ENCODE measurements at regions not wholly inside any gene's neighbourhood (a gene's known extent, or its start where the extent isn't known, plus 50 kb on each side); places are given as distances from the start of the nearest gene placed in this dataset.

DNA sequence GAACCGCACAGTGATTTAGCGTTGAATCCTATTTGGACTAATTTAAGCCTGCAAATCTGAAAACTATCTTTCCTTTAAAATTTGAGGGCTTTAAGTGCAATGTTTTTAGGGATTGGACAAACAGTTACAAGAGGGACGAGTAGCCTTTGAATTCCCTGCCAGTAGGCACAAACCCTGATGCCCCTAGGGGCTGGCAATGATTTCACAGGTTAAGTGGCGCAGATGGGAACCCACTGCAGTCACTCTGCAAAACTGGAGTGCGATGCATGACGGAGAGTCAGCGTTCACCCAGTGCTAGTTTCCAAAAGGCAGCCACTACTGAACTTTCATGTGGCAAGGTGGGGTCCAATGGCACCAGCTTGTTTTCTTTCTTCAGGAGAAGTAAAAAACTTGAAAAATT is 99.4 kb upstream of the FRMD6 start:
- no peak for TF ChIP-seq LEF1 (IDR thresholded peaks at IDR 0.05; ENCODE audit: borderline replicate concordance)
- TF ChIP-seq ZNF384 (IDR thresholded peaks at IDR 0.05), result no peak
- no peak for TF ChIP-seq CTBP1 (IDR thresholded peaks at IDR 0.05; ENCODE audit: borderline replicate concordance)
- TF ChIP-seq TARDBP (IDR thresholded peaks at IDR 0.05), result no peak
- TF ChIP-seq, protein P1, sequence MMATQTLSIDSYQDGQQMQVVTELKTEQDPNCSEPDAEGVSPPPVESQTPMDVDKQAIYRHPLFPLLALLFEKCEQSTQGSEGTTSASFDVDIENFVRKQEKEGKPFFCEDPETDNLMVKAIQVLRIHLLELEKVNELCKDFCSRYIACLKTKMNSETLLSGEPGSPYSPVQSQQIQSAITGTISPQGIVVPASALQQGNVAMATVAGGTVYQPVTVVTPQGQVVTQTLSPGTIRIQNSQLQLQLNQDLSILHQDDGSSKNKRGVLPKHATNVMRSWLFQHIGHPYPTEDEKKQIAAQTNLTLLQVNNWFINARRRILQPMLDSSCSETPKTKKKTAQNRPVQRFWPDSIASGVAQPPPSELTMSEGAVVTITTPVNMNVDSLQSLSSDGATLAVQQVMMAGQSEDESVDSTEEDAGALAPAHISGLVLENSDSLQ (IDR thresholded peaks at IDR 0.05), result no peak
- no peak for TF ChIP-seq FOXK2 (IDR thresholded peaks at IDR 0.05)
- no peak for TF ChIP-seq ARNT (IDR thresholded peaks at IDR 0.05)
- TF ChIP-seq BHLHE40 (IDR thresholded peaks at IDR 0.05; ENCODE audit: borderline replicate concordance), result no peak
- TF ChIP-seq ELF4 (IDR thresholded peaks at IDR 0.05), result no peak
- no peak for TF ChIP-seq FOXA1 (IDR thresholded peaks at IDR 0.05)
- TF ChIP-seq HDGF (IDR thresholded peaks at IDR 0.05; ENCODE audit: borderline replicate concordance), result no peak
- TF ChIP-seq SP1 (IDR thresholded peaks at IDR 0.05), result no peak
- TF ChIP-seq NFRKB (IDR thresholded peaks at IDR 0.05), result no peak
- no peak for TF ChIP-seq FOXM1 (IDR thresholded peaks at IDR 0.05; ENCODE audit: borderline replicate concordance)
- TF ChIP-seq L3MBTL2 (conservative IDR thresholded peaks at IDR 0.05), result no peak
- no peak for TF ChIP-seq SUZ12 (IDR thresholded peaks at IDR 0.05)
- POLR2A ChIA-PET, result interaction anchor here (0.6 kb wide), 1 partner anchor 152 kb away, joined by 3 read pairs; no protein-coding TSS in a partner anchor
- CTCF ChIA-PET, result interaction anchor here (1.1 kb wide), 1 partner anchor 187 kb away, joined by 3 read pairs; no protein-coding TSS in a partner anchor
- no peak for DNase-seq (ENCODE audit: extremely low spot score)

DNA sequence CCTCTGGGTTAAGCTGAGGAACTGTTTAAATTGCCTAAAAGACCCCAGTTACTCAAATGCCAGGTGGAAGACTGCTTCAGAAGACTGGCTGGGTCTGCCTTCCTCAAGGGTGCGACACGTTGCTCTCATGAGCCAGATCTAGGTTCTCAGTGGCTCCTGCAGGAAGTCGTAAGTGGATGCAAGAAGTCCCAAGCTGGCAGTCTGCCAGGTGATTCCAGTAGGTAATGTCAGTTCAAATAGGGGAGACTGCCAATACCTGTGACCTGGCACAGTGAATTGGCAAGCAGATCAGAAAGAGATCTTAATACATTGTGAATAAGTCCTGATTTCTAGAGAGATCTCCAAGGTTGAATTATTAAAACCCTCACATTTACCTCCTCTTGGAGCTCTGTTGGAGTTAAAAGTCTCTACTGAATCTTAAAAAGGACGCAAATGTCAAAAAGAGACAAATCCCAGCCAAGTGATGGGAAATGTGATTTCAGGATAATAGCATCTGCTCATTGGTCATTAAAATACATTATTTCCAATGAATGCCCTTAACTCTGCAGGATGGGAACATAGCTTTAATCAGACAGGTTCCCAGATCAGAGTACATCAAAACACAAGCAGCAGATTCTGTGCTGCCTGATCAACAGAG is 98.8 kb upstream of the FRMD6 start:
- DNase-seq (ENCODE audit: extremely low spot score), result no peak
- no peak for TF ChIP-seq ARNT (IDR thresholded peaks at IDR 0.05)
- no peak for TF ChIP-seq L3MBTL2 (conservative IDR thresholded peaks at IDR 0.05)
- TF ChIP-seq FOXA1 (IDR thresholded peaks at IDR 0.05), result no peak
- no peak for TF ChIP-seq HDGF (IDR thresholded peaks at IDR 0.05; ENCODE audit: borderline replicate concordance)
- TF ChIP-seq LEF1 (IDR thresholded peaks at IDR 0.05; ENCODE audit: borderline replicate concordance), result no peak
- no peak for TF ChIP-seq FOXK2 (IDR thresholded peaks at IDR 0.05)
- no peak for TF ChIP-seq TARDBP (IDR thresholded peaks at IDR 0.05)
- TF ChIP-seq ZNF384 (IDR thresholded peaks at IDR 0.05), result no peak
- TF ChIP-seq SP1 (IDR thresholded peaks at IDR 0.05), result no peak
- TF ChIP-seq FOXM1 (IDR thresholded peaks at IDR 0.05; ENCODE audit: borderline replicate concordance), result no peak
- TF ChIP-seq SUZ12 (IDR thresholded peaks at IDR 0.05), result no peak
- TF ChIP-seq CTBP1 (IDR thresholded peaks at IDR 0.05; ENCODE audit: borderline replicate concordance), result no peak
- TF ChIP-seq NFRKB (IDR thresholded peaks at IDR 0.05), result no peak
- ChIA-PET CTCF (interaction anchor here (1.1 kb wide), 1 partner anchor 186 kb away, joined by 3 read pairs; no protein-coding TSS in a partner anchor), POLR2A (no interaction called here)

DNA sequence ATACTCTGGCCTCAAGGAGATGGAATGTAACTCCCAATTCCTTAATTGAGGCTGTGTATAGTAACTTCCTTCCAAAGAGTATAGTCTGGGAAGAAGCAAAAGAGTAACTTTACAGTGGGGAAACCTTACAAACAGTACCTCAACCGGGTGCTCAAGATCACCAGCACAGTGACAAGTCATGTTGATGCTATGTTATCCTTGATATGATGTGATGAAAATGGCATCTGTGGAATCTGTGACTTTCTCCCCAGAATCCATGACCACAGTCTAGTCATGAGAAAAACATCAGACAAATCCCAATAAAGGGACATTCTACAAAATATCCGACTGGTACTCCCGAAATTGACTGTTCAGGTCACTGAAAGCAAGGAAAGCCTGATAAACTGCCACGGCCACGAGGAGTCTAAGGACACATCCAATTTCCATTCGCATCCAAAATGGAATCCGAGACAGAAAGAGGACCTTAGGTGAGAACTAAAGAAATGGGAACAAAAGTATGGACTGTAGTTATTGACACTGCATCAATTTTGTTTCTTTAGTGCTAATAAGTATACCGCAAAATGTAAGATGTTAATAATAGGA is 97.3 kb upstream of the FRMD6 start:
- DNase-seq (ENCODE audit: extremely low spot score), result no peak
- ChIA-PET CTCF (no interaction called here), POLR2A (no interaction called here)
- TF ChIP-seq SUZ12 (IDR thresholded peaks at IDR 0.05), result no peak
- no peak for TF ChIP-seq BHLHE40 (IDR thresholded peaks at IDR 0.05; ENCODE audit: borderline replicate concordance)

DNA sequence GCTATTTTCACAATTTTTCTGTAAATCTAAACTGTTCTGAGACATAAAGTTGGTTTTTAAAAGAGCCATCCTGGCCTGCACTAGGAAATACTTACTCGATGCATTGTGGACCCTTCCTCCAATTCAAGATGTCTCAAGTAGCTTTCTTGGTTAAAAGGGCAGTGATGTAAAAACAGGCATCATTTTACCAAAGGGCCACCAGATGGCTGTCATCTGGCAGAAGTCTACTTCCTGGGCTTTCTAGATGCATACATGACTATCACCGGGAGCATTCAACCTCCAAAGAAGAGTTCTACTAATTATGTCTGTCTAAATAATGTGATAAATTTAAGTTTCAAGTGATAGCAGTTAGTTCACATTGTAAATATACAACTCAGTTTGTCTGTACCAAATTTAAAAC is 96.8 kb upstream of the FRMD6 start:
- DNase-seq (ENCODE audit: extremely low spot score), result no peak
- POLR2A ChIA-PET, result no interaction called here
- TF ChIP-seq LEF1 (IDR thresholded peaks at IDR 0.05; ENCODE audit: borderline replicate concordance) (no peak), ZNF384 (IDR thresholded peaks at IDR 0.05) (no peak), HDGF (IDR thresholded peaks at IDR 0.05; ENCODE audit: borderline replicate concordance) (no peak), SP1 (IDR thresholded peaks at IDR 0.05) (no peak), L3MBTL2 (conservative IDR thresholded peaks at IDR 0.05) (no peak)
- CTCF ChIA-PET, result interaction anchor here (0.7 kb wide), 2 partner anchors 46 to 221 kb away, joined by 4 read pairs; no protein-coding TSS in a partner anchor

DNA sequence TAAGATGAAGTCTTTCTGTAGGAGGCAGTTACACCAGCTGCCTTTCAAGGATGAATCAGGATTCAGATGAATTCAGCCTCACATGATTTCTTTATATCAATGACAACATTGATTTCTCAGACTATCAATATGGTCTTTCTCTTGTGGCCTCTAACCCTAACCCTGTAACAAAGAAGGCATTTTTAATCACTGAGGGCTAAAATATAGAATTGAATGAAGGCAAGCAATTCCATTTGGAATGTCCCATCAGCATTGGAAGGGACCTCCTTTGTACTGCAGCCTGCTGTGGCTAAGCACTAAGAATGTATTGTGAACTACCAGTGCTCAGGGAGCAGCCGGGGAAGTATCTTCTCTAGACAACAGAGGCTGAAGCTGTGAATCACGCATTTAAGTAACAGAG is 90.6 kb upstream of the FRMD6 start:
- ChIA-PET CTCF (no interaction called here), POLR2A (no interaction called here)
- DNase-seq (ENCODE audit: extremely low spot score), result no peak
- TF ChIP-seq, protein P1 (IDR thresholded peaks at IDR 0.05), result no peak
- TF ChIP-seq LEF1 (IDR thresholded peaks at IDR 0.05; ENCODE audit: borderline replicate concordance) (no peak), SP1 (IDR thresholded peaks at IDR 0.05) (no peak), ZNF384 (IDR thresholded peaks at IDR 0.05) (no peak), CTBP1 (IDR thresholded peaks at IDR 0.05; ENCODE audit: borderline replicate concordance) (no peak), FOXM1 (IDR thresholded peaks at IDR 0.05; ENCODE audit: borderline replicate concordance) (no peak), ELF4 (IDR thresholded peaks at IDR 0.05) (no peak), FOXK2 (IDR thresholded peaks at IDR 0.05) (no peak), NFRKB (IDR thresholded peaks at IDR 0.05) (no peak), L3MBTL2 (conservative IDR thresholded peaks at IDR 0.05) (no peak), FOXA1 (IDR thresholded peaks at IDR 0.05) (no peak), SUZ12 (IDR thresholded peaks at IDR 0.05) (no peak), ARNT (IDR thresholded peaks at IDR 0.05) (no peak)

DNA sequence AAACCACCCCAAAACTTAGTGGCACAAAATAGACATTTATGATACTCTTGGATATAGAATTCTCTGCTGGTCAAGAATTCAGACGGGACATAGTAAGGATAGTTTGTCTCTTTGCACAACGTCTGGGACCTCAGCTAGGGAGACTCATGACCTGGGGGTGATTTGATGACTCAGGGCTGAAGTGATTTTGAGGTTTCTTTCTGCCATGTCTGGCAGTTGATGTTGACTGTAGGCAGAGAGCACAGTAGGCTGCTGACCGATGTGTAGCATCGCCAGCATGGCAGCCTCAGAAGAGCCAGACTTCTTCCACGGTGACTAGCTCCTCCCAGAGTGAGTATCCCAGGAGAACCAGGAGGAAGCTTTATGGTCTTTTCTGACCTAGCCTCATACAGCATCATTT is 88.9 kb upstream of the FRMD6 start:
- POLR2A ChIA-PET, result no interaction called here
- CTCF ChIA-PET, result no interaction called here
- no peak for DNase-seq (ENCODE audit: extremely low spot score)
- TF ChIP-seq, protein P1 (IDR thresholded peaks at IDR 0.05), result no peak
- TF ChIP-seq HDGF (IDR thresholded peaks at IDR 0.05; ENCODE audit: borderline replicate concordance), result no peak
- TF ChIP-seq ZNF384 (IDR thresholded peaks at IDR 0.05), result no peak
- no peak for TF ChIP-seq TARDBP (IDR thresholded peaks at IDR 0.05)
- TF ChIP-seq FOXK2 (IDR thresholded peaks at IDR 0.05), result no peak
- TF ChIP-seq L3MBTL2 (conservative IDR thresholded peaks at IDR 0.05), result no peak
- no peak for TF ChIP-seq FOXM1 (IDR thresholded peaks at IDR 0.05; ENCODE audit: borderline replicate concordance)
- no peak for TF ChIP-seq BHLHE40 (IDR thresholded peaks at IDR 0.05; ENCODE audit: borderline replicate concordance)
- TF ChIP-seq SUZ12 (IDR thresholded peaks at IDR 0.05), result no peak
- no peak for TF ChIP-seq CTBP1 (IDR thresholded peaks at IDR 0.05; ENCODE audit: borderline replicate concordance)
- TF ChIP-seq ARNT (IDR thresholded peaks at IDR 0.05), result no peak
- TF ChIP-seq SP1 (IDR thresholded peaks at IDR 0.05), result no peak
- TF ChIP-seq ELF4 (IDR thresholded peaks at IDR 0.05), result no peak
- TF ChIP-seq NFRKB (IDR thresholded peaks at IDR 0.05), result no peak
- TF ChIP-seq LEF1 (IDR thresholded peaks at IDR 0.05; ENCODE audit: borderline replicate concordance), result no peak

All from HEK293T (cell line).